ENCODE measurements at regions not wholly inside any gene's neighbourhood (a gene's known extent, or its start where the extent isn't known, plus 50 kb on each side); places are given as distances from the start of the nearest gene placed in this dataset.

DNA sequence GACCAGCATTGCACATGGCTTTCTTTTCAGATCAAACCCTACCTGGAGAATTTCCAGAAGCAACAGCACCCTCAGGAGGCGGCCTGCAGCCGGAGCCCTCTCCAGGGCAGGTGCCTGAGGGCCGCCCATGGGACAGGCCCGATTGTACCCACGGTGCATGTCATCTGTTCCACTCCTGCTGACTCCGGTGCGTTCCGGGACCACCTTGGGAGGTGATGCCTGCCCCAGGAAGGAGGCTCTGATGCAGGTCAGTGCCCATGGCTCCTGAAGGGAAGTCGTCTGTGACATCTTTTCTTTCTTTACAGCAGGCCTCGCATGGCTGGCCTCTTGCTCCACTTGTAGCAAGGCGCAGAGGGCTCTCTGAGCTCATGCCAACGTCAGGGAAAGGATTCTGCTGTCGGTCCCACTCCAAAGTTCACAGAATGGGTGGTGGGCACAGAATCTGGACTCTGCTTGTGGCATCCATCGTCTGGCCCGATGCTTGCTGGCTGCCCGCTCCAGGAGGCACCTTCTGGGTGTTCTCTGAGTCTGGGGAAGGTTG, 160.7 kb upstream of the RTL1 start:
- no peaks in the 10 kb centered on the region for H3K9me3 ChIP-seq
- no peak for ATAC-seq
- no peak for DNase-seq
- H3K36me3 ChIP-seq = no peaks in the 10 kb centered on the region
- H3K4me1 ChIP-seq = no peaks in the 10 kb centered on the region
- 89 to 93% methylated on average over 16 of the region's 16 CpGs for WGBS, 2 donors
- peaks cover 0 to 9% (median 0%) of the 10 kb centered on the region in 7 donors for H3K27me3 ChIP-seq
- intact Hi-C loops (cut with DNase I) = no loop called here
- no peak overlapping the region for H3K4me3 ChIP-seq
- no peak overlapping the region for H3K27ac ChIP-seq
- TF ChIP-seq, protein P1, sequence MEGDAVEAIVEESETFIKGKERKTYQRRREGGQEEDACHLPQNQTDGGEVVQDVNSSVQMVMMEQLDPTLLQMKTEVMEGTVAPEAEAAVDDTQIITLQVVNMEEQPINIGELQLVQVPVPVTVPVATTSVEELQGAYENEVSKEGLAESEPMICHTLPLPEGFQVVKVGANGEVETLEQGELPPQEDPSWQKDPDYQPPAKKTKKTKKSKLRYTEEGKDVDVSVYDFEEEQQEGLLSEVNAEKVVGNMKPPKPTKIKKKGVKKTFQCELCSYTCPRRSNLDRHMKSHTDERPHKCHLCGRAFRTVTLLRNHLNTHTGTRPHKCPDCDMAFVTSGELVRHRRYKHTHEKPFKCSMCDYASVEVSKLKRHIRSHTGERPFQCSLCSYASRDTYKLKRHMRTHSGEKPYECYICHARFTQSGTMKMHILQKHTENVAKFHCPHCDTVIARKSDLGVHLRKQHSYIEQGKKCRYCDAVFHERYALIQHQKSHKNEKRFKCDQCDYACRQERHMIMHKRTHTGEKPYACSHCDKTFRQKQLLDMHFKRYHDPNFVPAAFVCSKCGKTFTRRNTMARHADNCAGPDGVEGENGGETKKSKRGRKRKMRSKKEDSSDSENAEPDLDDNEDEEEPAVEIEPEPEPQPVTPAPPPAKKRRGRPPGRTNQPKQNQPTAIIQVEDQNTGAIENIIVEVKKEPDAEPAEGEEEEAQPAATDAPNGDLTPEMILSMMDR (IDR thresholded peaks at IDR 0.05) = no peak

DNA sequence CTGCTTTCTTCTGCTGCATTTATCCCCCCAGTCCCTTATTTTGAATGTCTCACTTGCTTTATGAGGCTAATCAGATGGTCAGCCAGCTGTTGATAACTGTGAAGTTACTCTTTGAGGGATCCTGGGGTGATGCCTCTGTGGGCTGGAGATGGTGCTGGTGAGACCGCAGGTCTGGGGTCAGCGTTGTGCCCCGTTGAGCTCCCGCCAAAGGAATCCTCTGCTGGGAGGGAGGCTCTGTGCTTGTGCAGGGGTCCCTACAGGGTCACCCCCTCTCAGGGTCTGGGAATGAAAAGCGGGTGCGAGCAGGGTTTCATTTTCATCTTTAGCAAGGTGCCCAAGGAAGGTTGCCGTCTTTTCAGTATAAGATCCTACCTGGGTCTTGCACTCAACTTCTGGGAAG, 161.2 kb upstream of the RTL1 start:
- WGBS, 2 donors = 96% methylated on average over 7 of the region's 7 CpGs
- Histone ChIP-seq H3K36me3 (no peaks in the 10 kb centered on the region), H3K27me3 (peaks cover 0 to 13% (median 0%) of the 10 kb centered on the region in 7 donors), H3K9me3 (no peaks in the 10 kb centered on the region), H3K4me1 (no peaks in the 10 kb centered on the region), H3K4me3 (no peak overlapping the region), H3K27ac (no peak overlapping the region)
- TF ChIP-seq, protein P1 (IDR thresholded peaks at IDR 0.05) = no peak
- ATAC-seq (no peak), DNase-seq (no peak)
- intact Hi-C loops (cut with DNase I) = no loop called here

DNA sequence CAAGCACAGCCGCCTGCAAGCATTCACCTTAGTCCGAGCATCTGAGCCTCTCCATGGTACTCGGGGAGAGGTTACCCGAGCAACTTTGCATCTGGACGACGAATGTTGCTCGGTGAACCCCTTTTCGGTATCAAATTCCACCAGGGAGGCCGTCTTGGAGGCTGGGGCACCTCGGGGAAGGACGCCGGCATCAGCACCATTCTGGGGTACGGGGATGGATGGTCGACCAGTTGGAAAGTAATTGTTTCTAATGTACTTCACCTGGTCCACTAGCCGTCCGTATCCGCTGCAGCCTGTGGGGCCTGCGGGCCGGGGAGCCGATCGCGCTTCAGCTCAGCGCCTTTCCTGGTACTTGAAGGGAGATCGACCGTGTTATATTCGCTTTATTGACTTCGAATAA, 161.7 kb upstream of the RTL1 start:
- H3K4me1 ChIP-seq = no peaks in the 10 kb centered on the region
- H3K9me3 ChIP-seq = no peaks in the 10 kb centered on the region
- DNase-seq = no peak
- H3K4me3 ChIP-seq = no peak overlapping the region
- ATAC-seq = no peak
- peaks cover 0 to 14% (median 0%) of the 10 kb centered on the region in 7 donors for H3K27me3 ChIP-seq
- intact Hi-C loops (cut with DNase I) = no loop called here
- WGBS, 2 donors = 94 to 96% methylated on average over 27 of the region's 27 CpGs
- TF ChIP-seq, protein P1 (IDR thresholded peaks at IDR 0.05) = no peak
- H3K27ac ChIP-seq = no peak overlapping the region
- no peaks in the 10 kb centered on the region for H3K36me3 ChIP-seq

DNA sequence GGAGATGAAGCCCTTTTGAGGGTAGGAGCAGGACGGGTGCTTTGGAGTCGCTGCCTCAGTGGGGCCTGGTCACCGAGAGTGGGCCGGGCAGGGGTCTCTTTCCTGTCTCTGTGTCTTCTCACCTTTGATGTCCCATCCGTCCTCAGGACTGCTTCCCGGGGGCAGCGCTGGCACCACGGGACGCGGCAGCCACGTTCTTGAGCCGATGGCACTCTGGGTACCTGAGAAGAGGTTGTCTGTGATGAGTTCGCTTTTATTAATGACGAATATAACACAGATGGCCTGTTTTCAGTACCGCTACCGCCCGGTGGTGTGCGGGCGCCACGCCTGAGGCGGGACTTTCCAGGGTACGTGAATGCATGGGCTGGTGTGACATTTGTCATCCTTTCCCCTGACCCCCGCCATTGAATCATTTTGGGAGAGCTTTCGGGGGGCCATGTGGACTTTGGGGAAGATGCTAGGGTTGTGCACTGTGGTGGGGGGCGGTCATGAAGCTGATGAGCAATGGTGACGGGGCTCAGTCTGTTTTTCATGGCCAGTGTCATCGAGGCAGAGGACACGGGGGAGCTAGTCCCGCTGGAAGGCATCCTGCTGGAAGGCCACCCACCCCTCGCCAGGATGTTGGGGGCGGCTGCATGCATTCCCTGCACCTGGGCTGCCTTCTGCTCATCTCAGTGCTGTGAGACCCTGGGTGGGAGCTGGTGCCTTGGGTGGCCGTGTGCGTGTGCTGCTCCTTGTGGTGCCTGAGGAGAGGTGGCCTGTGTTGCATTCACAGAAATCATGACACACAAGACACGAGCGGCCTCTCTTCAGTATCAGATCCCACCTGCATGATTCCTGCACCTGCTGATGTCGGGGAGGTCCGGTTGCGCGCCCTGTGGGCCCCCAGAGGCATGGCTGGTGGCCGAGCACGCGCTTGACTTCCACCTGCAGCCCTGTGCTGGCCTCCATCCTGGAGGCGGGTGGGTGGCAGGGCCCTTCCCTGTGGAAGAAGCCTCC, 162.5 kb upstream of the RTL1 start:
- Histone ChIP-seq H3K4me1 (no peaks in the 10 kb centered on the region), H3K27ac (no peak overlapping the region), H3K4me3 (no peak overlapping the region), H3K27me3 (peaks cover 0 to 21% (median 5%) of the 10 kb centered on the region in 7 donors), H3K36me3 (no peaks in the 10 kb centered on the region), H3K9me3 (no peaks in the 10 kb centered on the region)
- intact Hi-C loops (cut with DNase I) = no loop called here
- 94 to 95% methylated on average over 43 of the region's 43 CpGs for WGBS, 2 donors
- no peak for ATAC-seq
- TF ChIP-seq, protein P1 (IDR thresholded peaks at IDR 0.05) = no peak
- no peak for DNase-seq
